NCI-H446 (cell line): ENCODE measurements at regions not wholly inside any gene's neighbourhood (a gene's known extent, or its start where the extent isn't known, plus 50 kb on each side); places are given as distances from the start of the nearest gene placed in this dataset.
"Not testable (repeated sequence)": the region's sequence is repeated elsewhere in the genome, so short reads cannot be mapped to it uniquely, and the experiment has no call there.

Experiments
- DNase-seq, 2 experiments: peaks; one replicate each; lab custom pipeline; 2025; lab: John Stamatoyannopoulos, UW

GRCh38 chr15:22665711-22666110 is 120.7 kb upstream of the NIPA1 start:
- DNase-seq: not testable (repeated sequence)

GRCh38 chr15:22684786-22685185 is 101.7 kb upstream of the NIPA1 start:
- not testable (repeated sequence) for DNase-seq

DNA sequence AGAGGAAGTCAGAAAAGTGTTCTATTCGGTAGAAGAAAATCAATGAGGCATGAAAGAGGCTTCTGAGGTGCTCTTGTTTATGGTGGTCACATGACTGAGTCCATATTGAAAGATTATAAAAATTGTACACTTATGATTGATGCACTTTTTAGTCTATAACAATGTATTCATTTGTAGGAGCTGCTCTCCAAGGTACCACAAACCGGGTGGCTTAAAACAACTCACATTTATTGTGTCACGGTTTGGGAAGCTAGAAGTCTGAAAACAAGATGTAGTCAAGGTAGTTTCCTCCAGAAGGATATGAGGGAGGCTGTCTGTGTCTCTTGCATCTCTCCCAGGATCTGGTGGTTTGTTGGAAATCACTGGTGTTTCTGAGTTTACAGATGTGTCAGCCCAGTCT is 86.6 kb upstream of the NIPA1 start:
- not testable (repeated sequence) for DNase-seq

DNA sequence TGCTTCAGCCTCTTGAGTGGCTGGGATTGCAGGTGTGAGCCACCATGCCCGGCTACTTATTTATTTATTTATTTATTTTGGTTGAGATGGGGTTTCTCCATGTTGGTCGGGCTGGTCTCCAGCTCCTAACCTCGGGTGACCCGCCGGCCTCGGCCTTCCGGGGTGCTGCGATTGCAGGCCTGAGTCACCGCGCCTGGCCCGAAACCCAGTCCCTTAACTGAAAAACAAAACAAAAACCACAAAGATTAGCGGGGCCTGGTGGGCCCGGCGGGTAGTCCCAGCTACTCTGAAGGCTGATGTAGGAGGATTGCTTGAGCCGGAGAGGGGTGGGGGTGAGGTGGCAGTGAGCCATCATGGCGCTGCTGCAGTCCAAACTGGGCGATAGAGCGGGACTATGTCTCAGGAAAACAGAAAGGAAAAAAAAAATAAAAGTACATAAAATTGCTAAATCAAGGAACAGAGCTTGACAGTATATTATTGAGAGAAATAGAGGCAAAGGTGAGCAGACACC is 75.6 kb upstream of the NIPA1 start:
- DNase-seq: not testable (repeated sequence)

- not testable (repeated sequence) for DNase-seq
Observed at GRCh38 chr15:22713933-22714332, 72.5 kb upstream of the NIPA1 start.

DNA sequence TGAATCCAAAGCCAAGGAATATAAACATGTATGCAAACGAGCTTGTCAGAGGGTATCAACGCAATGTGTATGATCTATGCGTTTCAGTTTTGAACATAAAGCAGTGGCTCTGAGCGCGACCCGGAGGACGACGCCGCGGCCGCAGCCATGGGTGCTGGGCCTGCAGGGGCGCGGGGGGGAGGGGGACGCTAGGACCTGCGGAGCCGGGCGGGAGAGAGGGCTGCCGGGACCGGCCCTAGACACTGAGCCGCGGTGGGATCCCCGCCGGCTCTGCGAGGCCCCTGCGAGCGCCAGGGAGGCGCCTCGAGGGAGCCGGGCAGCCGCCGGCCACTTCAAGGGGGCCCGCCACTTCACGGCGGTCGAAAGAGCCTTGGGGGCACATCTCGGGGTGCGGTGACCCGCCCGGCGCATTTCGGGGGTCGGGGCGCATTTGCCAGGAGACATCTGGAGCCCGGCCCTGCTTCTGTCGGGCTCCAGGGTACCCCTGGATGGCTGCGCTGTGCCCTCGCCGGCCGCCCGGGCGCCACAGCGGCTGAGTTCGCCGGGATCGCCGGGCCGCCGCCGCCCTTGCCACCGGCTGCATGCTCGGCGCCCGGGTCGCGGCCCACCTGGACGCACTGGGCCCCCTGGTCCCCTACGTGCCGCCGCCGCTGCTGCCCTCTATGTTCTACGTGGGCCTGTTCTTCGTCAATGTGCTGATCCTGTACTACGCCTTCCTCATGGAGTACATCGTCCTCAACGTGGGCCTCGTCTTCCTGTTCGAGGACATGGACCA is 71.9 kb upstream of the NIPA1 start:
- not testable (repeated sequence) for DNase-seq

- DNase-seq: not testable (repeated sequence)
Observed at GRCh38 chr15:22715133-22715845, 71.2 kb upstream of the NIPA1 start.

DNA sequence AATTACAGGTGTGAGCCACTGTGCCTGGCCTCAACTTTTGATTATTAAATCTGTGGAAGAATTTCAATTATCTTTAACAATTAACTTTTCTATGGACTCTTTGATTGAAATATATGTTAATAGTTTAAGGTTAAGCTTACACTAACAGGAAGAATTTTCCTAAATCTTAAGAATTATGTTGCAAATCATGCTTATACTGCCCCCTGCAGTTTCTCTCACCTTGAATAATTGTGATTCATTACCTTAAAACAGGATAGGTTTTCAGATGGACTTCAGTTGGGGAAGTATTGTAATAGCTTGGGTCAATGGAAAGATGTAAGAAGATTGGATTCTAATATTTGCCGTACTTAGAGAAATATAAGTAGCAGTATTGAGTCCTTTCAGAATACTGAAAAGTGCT is 66.5 kb upstream of the NIPA1 start:
- DNase-seq: peak in 1 of 2 experiments; percentile 4

DNA sequence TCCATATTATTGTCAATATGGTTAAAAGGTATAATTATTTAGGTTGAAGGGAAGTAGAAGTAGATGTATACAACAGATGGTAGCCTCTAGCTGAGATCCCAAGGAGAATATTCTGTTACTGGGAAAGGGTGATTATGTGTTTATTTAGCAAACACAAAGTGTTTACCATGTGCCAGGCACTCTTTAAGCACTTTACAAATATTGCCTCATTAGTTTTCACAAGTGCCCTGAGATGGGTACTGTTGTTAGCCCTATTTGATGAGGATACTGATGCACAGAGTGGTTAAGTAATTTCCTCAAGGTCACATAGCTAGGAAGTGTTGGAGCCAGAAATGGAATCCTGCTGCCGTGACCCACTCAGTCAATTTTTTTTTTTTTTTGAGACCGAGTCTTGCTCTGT is 60.3 kb upstream of the NIPA1 start:
- not testable (repeated sequence) for DNase-seq

- DNase-seq: not testable (repeated sequence)
Observed at GRCh38 chr15:22735067-22735466, 51.4 kb upstream of the NIPA1 start.

- no peak for DNase-seq
Observed at GRCh38 chr15:22735781-22736180, 50.7 kb upstream of the NIPA1 start.

DNA sequence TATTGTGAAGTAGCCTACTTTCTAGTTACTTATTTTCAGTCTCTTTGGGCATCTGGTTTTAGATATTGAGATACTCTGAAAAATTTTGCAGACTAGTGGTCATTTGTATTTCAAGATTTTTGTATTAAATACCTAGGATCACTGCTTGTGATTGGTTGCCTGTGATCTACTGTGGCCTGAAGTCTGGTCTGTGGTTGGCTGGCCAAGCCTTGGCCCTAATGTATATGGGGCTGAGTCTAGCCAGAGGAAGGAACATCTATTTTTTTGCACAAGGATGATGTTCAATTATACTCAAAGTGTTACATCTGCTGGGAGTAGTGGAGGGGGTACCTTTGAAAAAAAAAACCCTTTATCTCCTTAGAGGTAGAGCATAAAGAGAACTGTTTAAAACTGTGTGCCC is 50.2 kb upstream of the NIPA1 start:
- not testable (repeated sequence) for DNase-seq
